Liver (tissue), 2 donors: ENCODE measurements at regions not wholly inside any gene's neighbourhood (a gene's known extent, or its start where the extent isn't known, plus 50 kb on each side); places are given as distances from the start of the nearest gene placed in this dataset.

ENCODE experiments used
- TF ChIP-seq, protein P1 (sequence below): fragments of 150-350 bp; IDR thresholded peaks from 2 replicates; pipeline ENCODE4 v1.5.1; 2017; ENCODE audit warnings: improper control_type of control experiment, low read depth, low read length; ENCODE audit not compliant: missing input control
- TF ChIP-seq, protein P2 (sequence below): IDR thresholded peaks from 2 replicates; pipeline ENCODE4 v1.6.1; 2016; ENCODE audit warnings: antibody characterized with exemption
- donor health status: healthy.

DNA sequence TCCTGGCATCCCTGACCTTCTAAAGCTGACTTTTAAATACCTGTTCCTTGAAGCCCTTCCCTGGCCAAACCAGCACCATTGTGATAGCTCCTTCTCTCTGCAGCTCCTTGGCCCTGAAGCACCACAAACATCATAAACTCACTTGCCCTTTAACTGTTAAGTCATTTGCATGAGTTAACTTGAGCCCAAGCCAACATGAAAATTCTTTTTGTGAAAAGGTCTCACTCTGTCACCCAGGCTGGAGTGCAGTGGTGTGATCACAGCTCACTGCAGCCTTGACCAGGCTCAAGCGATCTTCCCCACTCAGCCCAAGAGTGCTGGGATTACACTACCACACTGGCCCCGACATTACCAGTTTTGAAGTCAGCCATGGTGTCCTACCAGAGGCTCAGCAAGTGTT lies 87.8 kb downstream of the ZIC5 start:
- TF ChIP-seq, protein P1, sequence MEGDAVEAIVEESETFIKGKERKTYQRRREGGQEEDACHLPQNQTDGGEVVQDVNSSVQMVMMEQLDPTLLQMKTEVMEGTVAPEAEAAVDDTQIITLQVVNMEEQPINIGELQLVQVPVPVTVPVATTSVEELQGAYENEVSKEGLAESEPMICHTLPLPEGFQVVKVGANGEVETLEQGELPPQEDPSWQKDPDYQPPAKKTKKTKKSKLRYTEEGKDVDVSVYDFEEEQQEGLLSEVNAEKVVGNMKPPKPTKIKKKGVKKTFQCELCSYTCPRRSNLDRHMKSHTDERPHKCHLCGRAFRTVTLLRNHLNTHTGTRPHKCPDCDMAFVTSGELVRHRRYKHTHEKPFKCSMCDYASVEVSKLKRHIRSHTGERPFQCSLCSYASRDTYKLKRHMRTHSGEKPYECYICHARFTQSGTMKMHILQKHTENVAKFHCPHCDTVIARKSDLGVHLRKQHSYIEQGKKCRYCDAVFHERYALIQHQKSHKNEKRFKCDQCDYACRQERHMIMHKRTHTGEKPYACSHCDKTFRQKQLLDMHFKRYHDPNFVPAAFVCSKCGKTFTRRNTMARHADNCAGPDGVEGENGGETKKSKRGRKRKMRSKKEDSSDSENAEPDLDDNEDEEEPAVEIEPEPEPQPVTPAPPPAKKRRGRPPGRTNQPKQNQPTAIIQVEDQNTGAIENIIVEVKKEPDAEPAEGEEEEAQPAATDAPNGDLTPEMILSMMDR = no peak
- TF ChIP-seq, protein P2, sequence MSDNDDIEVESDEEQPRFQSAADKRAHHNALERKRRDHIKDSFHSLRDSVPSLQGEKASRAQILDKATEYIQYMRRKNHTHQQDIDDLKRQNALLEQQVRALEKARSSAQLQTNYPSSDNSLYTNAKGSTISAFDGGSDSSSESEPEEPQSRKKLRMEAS = no peak
